Activated CD8-positive, alpha-beta T cell treated with anti-CD3 and anti-CD28 coated beads, Interleukin-2, amount 10 ng/mL, durations not matched to agents 7 days and 5 days (primary cell): ENCODE measurements at regions not wholly inside any gene's neighbourhood (a gene's known extent, or its start where the extent isn't known, plus 50 kb on each side); places are given as distances from the start of the nearest gene placed in this dataset.

Experiments used
- ATAC-seq: fragments of 150-1000 bp; cut with Tn5 transposase; one replicate; pipeline ENCODE4 v1.10.0; 2021; ENCODE audit warnings: moderate library complexity
- CTCF ChIA-PET: fragments of 350-600 bp; sonication (Branson Sonifier 250); formaldehyde crosslinking; loops from one replicate; lab custom pipeline; 2021; ENCODE audit warnings: antibody characterized with exemption; lab: Charles Lee
- POLR2A ChIA-PET: fragments of 350-600 bp; sonication (Branson Sonifier 250); formaldehyde crosslinking; loops from one replicate; lab custom pipeline; 2021; ENCODE audit warnings: antibody characterized with exemption; lab: Charles Lee
- DNase-seq: peaks from one replicate; pipeline ENCODE4 v3.0.0-alpha.2; 2020
- H3K27ac Mint-ChIP-seq: one replicate; pipeline ENCODE4 v1.8.0; 2021; ENCODE audit warnings: mild to moderate bottlenecking, mixed read lengths
- H3K27me3 Mint-ChIP-seq: one replicate; pipeline ENCODE4 v1.8.0; 2021; ENCODE audit warnings: low read depth, mixed read lengths
- H3K36me3 Mint-ChIP-seq: one replicate; pipeline ENCODE4 v1.8.0; 2021; ENCODE audit warnings: low read depth, mixed read lengths
- H3K4me1 Mint-ChIP-seq: one replicate; pipeline ENCODE4 v1.8.0; 2021; ENCODE audit warnings: low read depth, mixed read lengths
- H3K4me3 Mint-ChIP-seq: one replicate; pipeline ENCODE4 v1.8.0; 2021; ENCODE audit warnings: mild to moderate bottlenecking, mixed read lengths
- H3K9me3 Mint-ChIP-seq: one replicate; pipeline ENCODE4 v1.8.0; 2022; ENCODE audit warnings: mixed read lengths; ENCODE audit not compliant: insufficient read depth

- H3K4me1 Mint-ChIP-seq: peaks cover 25% of the 10 kb centered on the region
- peaks cover 61% of the 10 kb centered on the region for H3K27me3 Mint-ChIP-seq
- no peak overlapping the region for H3K27ac Mint-ChIP-seq
- no peak overlapping the region for H3K4me3 Mint-ChIP-seq
- ChIA-PET POLR2A (no interaction called here), CTCF (no interaction called here)
- no peaks in the 10 kb centered on the region for H3K9me3 Mint-ChIP-seq
- DNase-seq (no peak), ATAC-seq (no peak)
- H3K36me3 Mint-ChIP-seq: no peaks in the 10 kb centered on the region
These were observed 141.5 kb upstream of the UMPS start for GRCh38 chr3:124588794-124589193.

GRCh38 chr3:124591699-124592098 is 138.6 kb upstream of the UMPS start:
- H3K36me3 Mint-ChIP-seq: no peaks in the 10 kb centered on the region
- ATAC-seq (no peak), DNase-seq (no peak)
- ChIA-PET CTCF (no interaction called here), POLR2A (no interaction called here)
- no peaks in the 10 kb centered on the region for H3K9me3 Mint-ChIP-seq
- H3K27ac Mint-ChIP-seq: no peak overlapping the region
- H3K27me3 Mint-ChIP-seq: peaks cover 48% of the 10 kb centered on the region
- peaks cover 17% of the 10 kb centered on the region for H3K4me1 Mint-ChIP-seq
- H3K4me3 Mint-ChIP-seq: no peak overlapping the region

- no peak overlapping the region for H3K4me3 Mint-ChIP-seq
- H3K4me1 Mint-ChIP-seq: peaks cover 17% of the 10 kb centered on the region
- DNase-seq (no peak), ATAC-seq (no peak)
- CTCF ChIA-PET: no interaction called here
- no peak overlapping the region for H3K27ac Mint-ChIP-seq
- H3K36me3 Mint-ChIP-seq: no peaks in the 10 kb centered on the region
- POLR2A ChIA-PET: no interaction called here
- peaks cover 46% of the 10 kb centered on the region for H3K27me3 Mint-ChIP-seq
- H3K9me3 Mint-ChIP-seq: no peaks in the 10 kb centered on the region
These were observed 137.4 kb upstream of the UMPS start for GRCh38 chr3:124592658-124593441.

- Mint-ChIP-seq H3K27ac (no peak overlapping the region), H3K4me3 (no peak overlapping the region), H3K36me3 (no peaks in the 10 kb centered on the region), H3K27me3 (peaks cover 43% of the 10 kb centered on the region), H3K4me1 (peaks cover 17% of the 10 kb centered on the region), H3K9me3 (no peaks in the 10 kb centered on the region)
- DNase-seq: no peak
- ATAC-seq: no peak
- CTCF ChIA-PET: no interaction called here
- POLR2A ChIA-PET: no interaction called here
These were observed 136.8 kb upstream of the UMPS start for GRCh38 chr3:124593442-124593829.

GRCh38 chr3:124594581-124594980 is 135.7 kb upstream of the UMPS start:
- CTCF ChIA-PET: no interaction called here
- ATAC-seq (no peak), DNase-seq (no peak)
- POLR2A ChIA-PET: no interaction called here
- H3K27me3 Mint-ChIP-seq: peaks cover 42% of the 10 kb centered on the region
- H3K36me3 Mint-ChIP-seq: no peaks in the 10 kb centered on the region
- no peak overlapping the region for H3K4me3 Mint-ChIP-seq
- no peak overlapping the region for H3K27ac Mint-ChIP-seq
- H3K4me1 Mint-ChIP-seq: peaks cover 17% of the 10 kb centered on the region
- no peaks in the 10 kb centered on the region for H3K9me3 Mint-ChIP-seq

- Mint-ChIP-seq H3K36me3 (no peaks in the 10 kb centered on the region), H3K4me3 (no peak overlapping the region), H3K27me3 (peaks cover 54% of the 10 kb centered on the region), H3K4me1 (peaks cover 17% of the 10 kb centered on the region), H3K9me3 (no peaks in the 10 kb centered on the region), H3K27ac (no peak overlapping the region)
- DNase-seq (no peak), ATAC-seq (no peak)
- ChIA-PET POLR2A (no interaction called here), CTCF (no interaction called here)
These were observed 133.0 kb upstream of the UMPS start for GRCh38 chr3:124597273-124597672.

GRCh38 chr3:124597979-124598378 is 132.3 kb upstream of the UMPS start:
- Mint-ChIP-seq H3K4me1 (peaks cover 11% of the 10 kb centered on the region), H3K9me3 (no peaks in the 10 kb centered on the region), H3K27ac (no peak overlapping the region), H3K36me3 (no peaks in the 10 kb centered on the region), H3K4me3 (no peak overlapping the region), H3K27me3 (peaks cover 54% of the 10 kb centered on the region)
- ATAC-seq (no peak), DNase-seq (no peak)
- POLR2A ChIA-PET: no interaction called here
- CTCF ChIA-PET: no interaction called here

GRCh38 chr3:124599147-124599765 is 131.0 kb upstream of the UMPS start:
- no peaks in the 10 kb centered on the region for H3K36me3 Mint-ChIP-seq
- ChIA-PET POLR2A (no interaction called here), CTCF (interaction anchor here (0.9 kb wide), 1 partner anchor 90 kb away, joined by 4 read pairs; no protein-coding TSS in a partner anchor)
- peaks cover 56% of the 10 kb centered on the region for H3K27me3 Mint-ChIP-seq
- H3K4me1 Mint-ChIP-seq: no peaks in the 10 kb centered on the region
- no peak overlapping the region for H3K27ac Mint-ChIP-seq
- ATAC-seq (no peak), DNase-seq (no peak)
- H3K4me3 Mint-ChIP-seq: no peak overlapping the region
- H3K9me3 Mint-ChIP-seq: no peaks in the 10 kb centered on the region

- no peak overlapping the region for H3K27ac Mint-ChIP-seq
- H3K9me3 Mint-ChIP-seq: no peaks in the 10 kb centered on the region
- H3K4me3 Mint-ChIP-seq: no peak overlapping the region
- no peaks in the 10 kb centered on the region for H3K4me1 Mint-ChIP-seq
- ATAC-seq: no peak
- ChIA-PET CTCF (interaction anchor here (0.9 kb wide), 1 partner anchor 89 kb away, joined by 4 read pairs; no protein-coding TSS in a partner anchor), POLR2A (no interaction called here)
- no peaks in the 10 kb centered on the region for H3K36me3 Mint-ChIP-seq
- peaks cover 57% of the 10 kb centered on the region for H3K27me3 Mint-ChIP-seq
- DNase-seq: no peak
These were observed 130.2 kb upstream of the UMPS start for GRCh38 chr3:124599779-124600693.

- no peak for DNase-seq
- Mint-ChIP-seq H3K4me3 (no peak overlapping the region), H3K27ac (no peak overlapping the region), H3K27me3 (peaks cover 55% of the 10 kb centered on the region), H3K4me1 (no peaks in the 10 kb centered on the region), H3K9me3 (no peaks in the 10 kb centered on the region), H3K36me3 (no peaks in the 10 kb centered on the region)
- ChIA-PET CTCF (no interaction called here), POLR2A (no interaction called here)
- no peak for ATAC-seq
These were observed 129.5 kb upstream of the UMPS start for GRCh38 chr3:124600765-124601164.

- H3K36me3 Mint-ChIP-seq: no peaks in the 10 kb centered on the region
- H3K9me3 Mint-ChIP-seq: no peaks in the 10 kb centered on the region
- H3K4me3 Mint-ChIP-seq: no peak overlapping the region
- POLR2A ChIA-PET: no interaction called here
- H3K4me1 Mint-ChIP-seq: no peaks in the 10 kb centered on the region
- H3K27ac Mint-ChIP-seq: no peak overlapping the region
- DNase-seq (no peak), ATAC-seq (no peak)
- peaks cover 56% of the 10 kb centered on the region for H3K27me3 Mint-ChIP-seq
- CTCF ChIA-PET: no interaction called here
These were observed 129.1 kb upstream of the UMPS start for GRCh38 chr3:124601190-124601589.
